ENCODE measurements at regions not wholly inside any gene's neighbourhood (a gene's known extent, or its start where the extent isn't known, plus 50 kb on each side); places are given as distances from the start of the nearest gene placed in this dataset.

DNA sequence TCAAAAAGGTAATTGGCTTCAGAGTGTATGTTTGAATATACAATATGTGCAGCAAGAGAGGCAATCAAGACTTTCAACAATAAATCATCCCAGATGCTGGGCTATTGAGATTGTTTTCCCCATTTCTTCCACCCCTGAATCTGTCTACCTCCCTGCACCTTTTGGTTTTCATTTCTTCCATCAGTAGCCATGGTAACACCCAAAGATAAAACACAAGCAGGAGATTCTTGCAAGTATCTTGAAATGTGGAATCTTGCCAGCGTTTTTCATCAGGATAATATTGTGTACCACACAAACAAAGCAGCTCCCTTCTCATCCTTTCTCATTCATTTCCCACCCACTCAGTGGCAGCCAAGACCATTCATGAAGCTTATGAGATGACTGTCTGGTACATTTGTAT, 73.0 kb upstream of the NRSN1 start:
- no peak for TF ChIP-seq EZH2phosphoT487 (IDR thresholded peaks at IDR 0.05; ENCODE audit: low read depth)
- no peak for TF ChIP-seq CTCF (IDR thresholded peaks at IDR 0.05; ENCODE audit: low read depth, low read length)
- no peaks in the 10 kb centered on the region for H3K9me3 ChIP-seq (ENCODE audit: insufficient read depth, low read length)

GRCh38 chr6:24054388-24054787, 71.6 kb upstream of the NRSN1 start:
- H3K4me2 ChIP-seq (ENCODE audit: low read length) = no peak overlapping the region
- no peak overlapping the region for H3K4me3 ChIP-seq (ENCODE audit: low read length)
- no peaks in the 10 kb centered on the region for H3K9me3 ChIP-seq (ENCODE audit: insufficient read depth, low read length)
- no peaks in the 10 kb centered on the region for H3K79me2 ChIP-seq (ENCODE audit: low read length)
- H3K27ac ChIP-seq (ENCODE audit: low read length) = no peak overlapping the region
- TF ChIP-seq CTCF (IDR thresholded peaks at IDR 0.05; ENCODE audit: low read depth, low read length) (peak; percentile 43), EZH2phosphoT487 (IDR thresholded peaks at IDR 0.05; ENCODE audit: low read depth) (no peak)
- H3K4me1 ChIP-seq (ENCODE audit: low read length) = peaks cover 15% of the 10 kb centered on the region
- no peaks in the 10 kb centered on the region for H4K20me1 ChIP-seq (ENCODE audit: insufficient read depth, low read length)
- no peak overlapping the region for H3K9ac ChIP-seq (ENCODE audit: low read length)
- H3K36me3 ChIP-seq (replicated peaks; ENCODE audit: low read depth, low read length) = peaks cover 8% of the 10 kb centered on the region
- 0 out of 2 replicates have a peak overlapping the region, but pooled peaks have one; percentile 13 for H2AFZ ChIP-seq (ENCODE audit: low read depth, low read length)
- no peaks in the 10 kb centered on the region for H3K27me3 ChIP-seq (ENCODE audit: low read depth, low read length)

More for the DNA sequence above, 73.0 kb upstream of the NRSN1 start:
- Histone ChIP-seq H3K79me2 (ENCODE audit: low read length) (no peaks in the 10 kb centered on the region), H4K20me1 (ENCODE audit: insufficient read depth, low read length) (no peaks in the 10 kb centered on the region), H3K4me1 (ENCODE audit: low read length) (peaks cover 14% of the 10 kb centered on the region), H3K27me3 (ENCODE audit: low read depth, low read length) (no peaks in the 10 kb centered on the region), H3K36me3 (replicated peaks; ENCODE audit: low read depth, low read length) (no peaks in the 10 kb centered on the region), H2AFZ (ENCODE audit: low read depth, low read length) (no peak overlapping the region), H3K27ac (ENCODE audit: low read length) (no peak overlapping the region), H3K4me2 (ENCODE audit: low read length) (no peak overlapping the region), H3K4me3 (ENCODE audit: low read length) (no peak overlapping the region), H3K9ac (ENCODE audit: low read length) (no peak overlapping the region)

DNA sequence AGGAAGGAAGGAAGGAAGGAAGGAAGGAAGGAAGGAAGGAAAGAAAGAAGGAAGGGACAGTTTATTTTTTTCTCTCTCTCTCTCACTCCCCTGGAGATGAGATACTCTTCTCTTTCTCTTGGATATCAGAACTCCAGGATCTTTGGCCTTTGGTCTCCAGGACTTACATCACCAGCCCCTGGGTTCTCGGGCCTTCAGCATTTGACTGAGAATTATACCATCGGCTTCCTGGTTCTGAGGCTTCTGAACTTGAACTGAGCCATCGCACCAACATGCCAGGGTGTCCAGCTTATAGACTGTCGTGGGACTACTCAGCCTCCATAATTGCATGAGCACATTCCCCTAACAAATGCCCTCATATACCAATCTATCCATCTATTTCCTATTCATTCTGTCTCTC, 69.4 kb upstream of the NRSN1 start:
- Histone ChIP-seq H3K79me2 (ENCODE audit: low read length) (no peaks in the 10 kb centered on the region), H2AFZ (ENCODE audit: low read depth, low read length) (no peak overlapping the region), H3K27ac (ENCODE audit: low read length) (no peak overlapping the region), H3K9ac (ENCODE audit: low read length) (no peak overlapping the region), H3K27me3 (ENCODE audit: low read depth, low read length) (no peaks in the 10 kb centered on the region), H3K36me3 (replicated peaks; ENCODE audit: low read depth, low read length) (peaks cover 13% of the 10 kb centered on the region), H3K4me3 (ENCODE audit: low read length) (no peak overlapping the region), H3K9me3 (ENCODE audit: insufficient read depth, low read length) (no peaks in the 10 kb centered on the region; the same call in 1 of the 2 replicates), H3K4me2 (ENCODE audit: low read length) (no peak overlapping the region), H3K4me1 (ENCODE audit: low read length) (peaks cover 37% of the 10 kb centered on the region), H4K20me1 (ENCODE audit: insufficient read depth, low read length) (no peaks in the 10 kb centered on the region)
- TF ChIP-seq CTCF (IDR thresholded peaks at IDR 0.05; ENCODE audit: low read depth, low read length) (no peak), EZH2phosphoT487 (IDR thresholded peaks at IDR 0.05; ENCODE audit: low read depth) (no peak)

GRCh38 chr6:24057030-24057429, 69.0 kb upstream of the NRSN1 start:
- TF ChIP-seq CTCF (IDR thresholded peaks at IDR 0.05; ENCODE audit: low read depth, low read length) (no peak), EZH2phosphoT487 (IDR thresholded peaks at IDR 0.05; ENCODE audit: low read depth) (no peak)
- H3K9me3 ChIP-seq (ENCODE audit: insufficient read depth, low read length) = no peaks in the 10 kb centered on the region; the same call in 1 of the 2 replicates
- no peaks in the 10 kb centered on the region for H4K20me1 ChIP-seq (ENCODE audit: insufficient read depth, low read length)
- H3K4me1 ChIP-seq (ENCODE audit: low read length) = peaks cover 42% of the 10 kb centered on the region
- no peak overlapping the region for H2AFZ ChIP-seq (ENCODE audit: low read depth, low read length)
- no peaks in the 10 kb centered on the region for H3K79me2 ChIP-seq (ENCODE audit: low read length)
- peaks cover 13% of the 10 kb centered on the region for H3K36me3 ChIP-seq (replicated peaks; ENCODE audit: low read depth, low read length)
- no peak overlapping the region for H3K27ac ChIP-seq (ENCODE audit: low read length)
- H3K4me2 ChIP-seq (ENCODE audit: low read length) = no peak overlapping the region
- no peak overlapping the region for H3K9ac ChIP-seq (ENCODE audit: low read length)
- no peak overlapping the region for H3K4me3 ChIP-seq (ENCODE audit: low read length)
- H3K27me3 ChIP-seq (ENCODE audit: low read depth, low read length) = no peaks in the 10 kb centered on the region

Data from OCI-LY3 (cell line).